ENCODE measurements at regions not wholly inside any gene's neighbourhood (a gene's known extent, or its start where the extent isn't known, plus 50 kb on each side); places are given as distances from the start of the nearest gene placed in this dataset.
"Not testable (repeated sequence)": the region's sequence is repeated elsewhere in the genome, so short reads cannot be mapped to it uniquely, and the experiment has no call there.

GRCh38 chr15:98347866-98348265 is 300.5 kb upstream of the IGF1R start (continued):
- TF ChIP-seq ZNF425 (CRISPR knock-in tag; conservative IDR thresholded peaks at IDR 0.05), result no peak
- no peak for TF ChIP-seq ZNF121 (CRISPR knock-in tag; IDR thresholded peaks at IDR 0.05)
- TF ChIP-seq ZNF671 (CRISPR knock-in tag; IDR thresholded peaks at IDR 0.05), result no peak
- TF ChIP-seq NFE2L1 (CRISPR knock-in tag; IDR thresholded peaks at IDR 0.05), result no peak
- no peak for TF ChIP-seq IRF2 (CRISPR knock-in tag; IDR thresholded peaks at IDR 0.05; ENCODE audit: borderline replicate concordance, low read depth)
- TF ChIP-seq PRRX2 (CRISPR knock-in tag; IDR thresholded peaks at IDR 0.05), result no peak

GRCh38 chr15:98350276-98350675 is 298.1 kb upstream of the IGF1R start:
- Mint-ChIP-seq H3K27me3 (ENCODE audit: low read depth) (no peaks in the 10 kb centered on the region; the same call in 1 of the 2 replicates), H3K4me3 (no peak overlapping the region), H3K9me3 (peaks cover 24% of the 10 kb centered on the region), H3K36me3 (no peaks in the 10 kb centered on the region; the same call in 1 of the 2 replicates), H3K27ac (no peak overlapping the region), H3K4me1 (0 out of 2 replicates have a peak, but pooled peaks cover 4% of the 10 kb centered on the region)
- DNase-seq (ENCODE audit: low spot score) (no peak), ATAC-seq (no peak)
- ChIA-PET CTCF (no interaction called here), POLR2A (no interaction called here)
- TF ChIP-seq GTF2I (CRISPR knock-in tag; conservative IDR thresholded peaks at IDR 0.05) (no peak), ZNF671 (CRISPR knock-in tag; IDR thresholded peaks at IDR 0.05) (no peak), HMGXB4 (CRISPR knock-in tag; IDR thresholded peaks at IDR 0.05) (no peak), IRF1 (CRISPR knock-in tag; IDR thresholded peaks at IDR 0.05) (no peak), ZNF219 (CRISPR knock-in tag; IDR thresholded peaks at IDR 0.05; ENCODE audit: borderline replicate concordance) (no peak), STAT6 (CRISPR knock-in tag; conservative IDR thresholded peaks at IDR 0.05; ENCODE audit: low read depth) (no peak), SMAD3 (CRISPR knock-in tag; IDR thresholded peaks at IDR 0.05; ENCODE audit: borderline replicate concordance) (no peak), FOXJ3 (CRISPR knock-in tag; IDR thresholded peaks at IDR 0.05; ENCODE audit: borderline replicate concordance) (no peak), USF1 (CRISPR knock-in tag; IDR thresholded peaks at IDR 0.05) (no peak), NFATC4 (CRISPR knock-in tag; IDR thresholded peaks at IDR 0.05) (no peak), CBFB (CRISPR knock-in tag; IDR thresholded peaks at IDR 0.05; ENCODE audit: low read depth) (no peak), KAT7 (CRISPR knock-in tag; IDR thresholded peaks at IDR 0.05; ENCODE audit: borderline replicate concordance) (no peak), NFE2L1 (CRISPR knock-in tag; IDR thresholded peaks at IDR 0.05) (no peak), E2F5 (CRISPR knock-in tag; IDR thresholded peaks at IDR 0.05) (no peak)

GRCh38 chr15:98358274-98358673 is 290.1 kb upstream of the IGF1R start:
- POLR2A ChIA-PET; H3K4me3 Mint-ChIP-seq; H3K4me1 Mint-ChIP-seq; DNase-seq (ENCODE audit: low spot score); H3K27ac Mint-ChIP-seq; H3K27me3 Mint-ChIP-seq (ENCODE audit: low read depth); ATAC-seq; CTCF ChIA-PET; H3K36me3 Mint-ChIP-seq: not testable (repeated sequence)
- peaks cover 40% of the 10 kb centered on the region for H3K9me3 Mint-ChIP-seq

Data from WTC11 (cell line).